HG03558 (cell line): ENCODE measurements at regions not wholly inside any gene's neighbourhood (a gene's known extent, or its start where the extent isn't known, plus 50 kb on each side); places are given as distances from the start of the nearest gene placed in this dataset.
"Not testable (repeated sequence)": the region's sequence is repeated elsewhere in the genome, so short reads cannot be mapped to it uniquely, and the experiment has no call there.

Experiments used
- ATAC-seq: cut with Tn5 transposase; IDR thresholded peaks from one replicate; pipeline ENCODE4 v1.9.1; 2021; ENCODE audit warnings: moderate number of reproducible peaks; ENCODE audit not compliant: unreplicated experiment; ENCODE audit errors: extremely low read depth

GRCh38 chr19:30286378-30286777, 85.8 kb upstream of the ZNF536 start:
- no peak for ATAC-seq

GRCh38 chr19:30287259-30287658, 84.9 kb upstream of the ZNF536 start:
- ATAC-seq: no peak

- ATAC-seq: no peak
Measured at GRCh38 chr19:30287973-30288372, 84.2 kb upstream of the ZNF536 start.

GRCh38 chr19:30288911-30289310, 83.3 kb upstream of the ZNF536 start:
- ATAC-seq: no peak

- ATAC-seq: no peak
Measured at GRCh38 chr19:30289336-30289735, 82.8 kb upstream of the ZNF536 start.

- not testable (repeated sequence) for ATAC-seq
Measured at GRCh38 chr19:30290805-30291204, 81.4 kb upstream of the ZNF536 start.

GRCh38 chr19:30293051-30293785, 79.0 kb upstream of the ZNF536 start:
- ATAC-seq: no peak

GRCh38 chr19:30297969-30298368, 74.2 kb upstream of the ZNF536 start:
- no peak for ATAC-seq

- no peak for ATAC-seq
Measured at GRCh38 chr19:30303131-30303654, 69.0 kb upstream of the ZNF536 start.

- ATAC-seq: no peak
Measured at GRCh38 chr19:30304540-30304939, 67.6 kb upstream of the ZNF536 start.

GRCh38 chr19:30305346-30306060, 66.7 kb upstream of the ZNF536 start:
- ATAC-seq: no peak

- no peak for ATAC-seq
Measured at GRCh38 chr19:30307191-30307974, 64.8 kb upstream of the ZNF536 start.

GRCh38 chr19:30309176-30309575, 63.0 kb upstream of the ZNF536 start:
- no peak for ATAC-seq

GRCh38 chr19:30309905-30310601, 62.1 kb upstream of the ZNF536 start:
- no peak for ATAC-seq

- no peak for ATAC-seq
Measured at GRCh38 chr19:30310602-30311263, 61.5 kb upstream of the ZNF536 start.

GRCh38 chr19:30311911-30312310, 60.3 kb upstream of the ZNF536 start:
- ATAC-seq: no peak

GRCh38 chr19:30312582-30313352, 59.4 kb upstream of the ZNF536 start:
- ATAC-seq: no peak

GRCh38 chr19:30313353-30313750, 58.8 kb upstream of the ZNF536 start:
- ATAC-seq: no peak
